Neural crest cell (in vitro differentiated cells): ENCODE measurements at regions not wholly inside any gene's neighbourhood (a gene's known extent, or its start where the extent isn't known, plus 50 kb on each side); places are given as distances from the start of the nearest gene placed in this dataset.

Experiments
- DNase-seq: peaks from one replicate; pipeline ENCODE4 v3.0.0; 2021; ENCODE audit warnings: low read depth, mixed read lengths, low spot score
- H3K27ac Mint-ChIP-seq: one replicate; pipeline ENCODE4 v1.8.0; 2021; ENCODE audit warnings: mild to moderate bottlenecking, mixed read lengths; ENCODE audit not compliant: unreplicated experiment
- H3K27me3 Mint-ChIP-seq: 2 replicates; pipeline ENCODE4 v1.8.0; 2021; ENCODE audit warnings: low read depth, mild to moderate bottlenecking, mixed read lengths
- H3K36me3 Mint-ChIP-seq: 2 replicates; pipeline ENCODE4 v1.8.0; 2021; ENCODE audit warnings: low read depth, mild to moderate bottlenecking, mixed read lengths
- H3K4me1 Mint-ChIP-seq: 2 replicates; pipeline ENCODE4 v1.8.0; 2021; ENCODE audit warnings: mixed read lengths
- H3K4me3 Mint-ChIP-seq: one replicate; pipeline ENCODE4 v1.8.0; 2021; ENCODE audit warnings: mild to moderate bottlenecking, mixed read lengths
- H3K9me3 Mint-ChIP-seq: 2 replicates; pipeline ENCODE4 v1.8.0; 2021; ENCODE audit warnings: mixed read lengths
- TF ChIP-seq, protein P1 (sequence below): fragments of 200-600 bp; sonication (generic); conservative IDR thresholded peaks from 2 replicates; pipeline ENCODE4 v1.5.0; 2021; ENCODE audit warnings: antibody characterized with exemption, mild to moderate bottlenecking

DNA sequence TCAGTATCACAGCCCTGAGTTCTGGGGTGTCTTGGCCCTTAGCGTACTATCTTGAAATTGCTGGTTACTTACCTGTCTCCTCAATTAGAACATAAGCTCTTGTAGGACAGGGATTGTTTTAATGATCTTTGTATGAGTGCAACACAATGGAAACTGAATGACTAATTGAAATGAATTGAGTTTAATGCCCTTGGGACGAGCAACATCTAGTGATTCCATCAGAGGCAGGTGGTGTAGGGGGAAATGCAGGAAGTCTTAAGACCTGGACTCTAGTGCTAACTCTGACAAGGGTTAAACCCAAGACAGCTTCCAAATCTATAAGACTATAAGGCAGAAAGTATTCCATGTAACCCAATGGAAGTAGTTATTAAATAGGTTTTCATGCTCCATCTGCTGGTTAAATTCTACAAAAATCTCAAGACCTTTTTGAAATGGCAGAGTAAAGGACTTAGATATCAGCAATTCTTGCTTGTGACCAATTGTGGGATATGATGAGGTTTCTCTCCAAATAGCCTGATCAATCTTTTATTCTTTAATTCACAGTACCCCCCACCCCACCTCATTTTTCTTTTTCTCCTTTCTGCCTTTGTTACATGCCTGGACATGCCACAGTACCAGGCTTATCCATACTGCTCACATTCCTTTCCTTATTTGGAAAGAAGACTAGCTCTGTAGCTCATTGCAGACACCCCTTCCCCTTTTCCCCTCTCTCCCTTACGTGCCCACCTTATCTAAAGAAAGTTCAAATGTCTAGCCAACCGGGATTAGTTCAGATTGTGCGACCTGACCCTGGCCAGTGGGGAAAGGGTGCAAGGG is 340.8 kb downstream of the PAPSS1 start:
- H3K4me3 Mint-ChIP-seq = no peak overlapping the region
- H3K9me3 Mint-ChIP-seq = peaks cover 5% of the 10 kb centered on the region
- H3K36me3 Mint-ChIP-seq = no peaks in the 10 kb centered on the region
- DNase-seq = no peak
- H3K27me3 Mint-ChIP-seq = no peaks in the 10 kb centered on the region
- TF ChIP-seq, protein P1, sequence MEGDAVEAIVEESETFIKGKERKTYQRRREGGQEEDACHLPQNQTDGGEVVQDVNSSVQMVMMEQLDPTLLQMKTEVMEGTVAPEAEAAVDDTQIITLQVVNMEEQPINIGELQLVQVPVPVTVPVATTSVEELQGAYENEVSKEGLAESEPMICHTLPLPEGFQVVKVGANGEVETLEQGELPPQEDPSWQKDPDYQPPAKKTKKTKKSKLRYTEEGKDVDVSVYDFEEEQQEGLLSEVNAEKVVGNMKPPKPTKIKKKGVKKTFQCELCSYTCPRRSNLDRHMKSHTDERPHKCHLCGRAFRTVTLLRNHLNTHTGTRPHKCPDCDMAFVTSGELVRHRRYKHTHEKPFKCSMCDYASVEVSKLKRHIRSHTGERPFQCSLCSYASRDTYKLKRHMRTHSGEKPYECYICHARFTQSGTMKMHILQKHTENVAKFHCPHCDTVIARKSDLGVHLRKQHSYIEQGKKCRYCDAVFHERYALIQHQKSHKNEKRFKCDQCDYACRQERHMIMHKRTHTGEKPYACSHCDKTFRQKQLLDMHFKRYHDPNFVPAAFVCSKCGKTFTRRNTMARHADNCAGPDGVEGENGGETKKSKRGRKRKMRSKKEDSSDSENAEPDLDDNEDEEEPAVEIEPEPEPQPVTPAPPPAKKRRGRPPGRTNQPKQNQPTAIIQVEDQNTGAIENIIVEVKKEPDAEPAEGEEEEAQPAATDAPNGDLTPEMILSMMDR = no peak
- peaks cover 4% of the 10 kb centered on the region for H3K4me1 Mint-ChIP-seq
- H3K27ac Mint-ChIP-seq = peak overlapping the region; percentile 22

- Mint-ChIP-seq H3K27ac (no peak overlapping the region), H3K27me3 (no peaks in the 10 kb centered on the region), H3K9me3 (peaks cover 13% of the 10 kb centered on the region), H3K4me3 (no peak overlapping the region), H3K4me1 (peaks cover 4% of the 10 kb centered on the region), H3K36me3 (peaks cover 2% of the 10 kb centered on the region)
- no peak for DNase-seq
- TF ChIP-seq, protein P1 = no peak
Observed at GRCh38 chr4:107376293-107376692, 340.2 kb upstream of the DKK2 start.

- H3K36me3 Mint-ChIP-seq = peaks cover 2% of the 10 kb centered on the region
- no peak for DNase-seq
- TF ChIP-seq, protein P1 = no peak
- peaks cover 6% of the 10 kb centered on the region for H3K4me1 Mint-ChIP-seq
- H3K9me3 Mint-ChIP-seq = peaks cover 3% of the 10 kb centered on the region
- no peak overlapping the region for H3K4me3 Mint-ChIP-seq
- H3K27me3 Mint-ChIP-seq = no peaks in the 10 kb centered on the region
- H3K27ac Mint-ChIP-seq = no peak overlapping the region
Observed at GRCh38 chr4:107366900-107367299, 330.8 kb upstream of the DKK2 start.

DNA sequence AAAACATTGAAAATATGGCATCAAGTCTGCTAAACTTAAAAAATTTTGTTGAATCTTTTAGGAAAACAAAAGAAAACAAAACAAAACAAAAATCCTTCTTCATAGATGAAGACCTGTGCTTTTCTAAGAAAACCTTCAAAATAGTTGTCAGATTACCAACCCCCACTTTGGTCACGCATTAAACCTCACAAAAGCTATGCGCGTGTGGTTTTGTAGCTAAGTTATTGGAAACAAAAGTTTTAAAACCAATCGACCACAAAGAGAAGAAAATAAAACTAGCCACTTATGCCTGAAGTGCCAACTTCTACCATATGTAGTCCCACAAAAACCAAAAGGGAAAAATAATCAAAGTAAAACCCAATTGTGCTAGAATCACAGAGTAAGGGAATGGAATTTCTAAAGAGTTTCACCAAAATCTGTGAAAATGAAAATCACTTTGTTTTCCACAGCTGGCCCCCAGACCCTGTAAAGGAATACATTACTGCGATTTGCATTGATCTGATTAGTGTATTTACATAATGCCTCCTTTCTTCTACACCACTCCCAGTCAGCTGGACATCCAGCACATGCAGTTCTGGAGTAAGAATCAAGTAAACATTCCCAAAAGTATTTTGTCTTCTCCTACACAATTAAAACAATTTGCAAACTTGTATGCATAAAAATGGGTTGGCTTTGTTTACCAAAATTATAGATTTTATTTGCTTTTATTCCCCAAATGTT is 330.1 kb upstream of the DKK2 start:
- no peak overlapping the region for H3K27ac Mint-ChIP-seq
- DNase-seq = no peak
- no peaks in the 10 kb centered on the region for H3K36me3 Mint-ChIP-seq
- no peaks in the 10 kb centered on the region for H3K9me3 Mint-ChIP-seq
- H3K27me3 Mint-ChIP-seq = no peaks in the 10 kb centered on the region
- no peak overlapping the region for H3K4me3 Mint-ChIP-seq
- TF ChIP-seq, protein P1 = no peak
- H3K4me1 Mint-ChIP-seq = peaks cover 6% of the 10 kb centered on the region

DNA sequence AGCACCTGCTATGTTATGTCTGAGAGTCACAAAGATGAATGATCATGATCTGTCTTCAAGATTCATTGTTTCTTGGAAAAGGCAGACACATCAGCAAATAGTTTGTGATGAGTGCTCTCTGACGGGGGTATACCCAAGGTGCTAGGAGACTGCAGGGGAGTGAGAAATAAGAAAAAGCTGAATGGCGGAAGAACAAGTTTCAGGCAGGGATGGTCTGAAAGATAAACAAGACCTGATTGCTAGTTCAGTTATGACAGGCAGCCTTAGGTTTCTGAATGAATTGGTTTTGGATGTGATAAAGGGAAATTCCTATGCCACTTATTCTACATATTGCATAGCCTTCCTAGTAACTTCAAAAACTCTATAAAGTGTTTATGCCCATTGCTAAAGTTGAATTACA is 327.0 kb upstream of the DKK2 start:
- Mint-ChIP-seq H3K27me3 (no peaks in the 10 kb centered on the region), H3K4me3 (no peak overlapping the region), H3K27ac (no peak overlapping the region), H3K4me1 (peaks cover 11% of the 10 kb centered on the region), H3K36me3 (no peaks in the 10 kb centered on the region), H3K9me3 (no peaks in the 10 kb centered on the region)
- TF ChIP-seq, protein P1 = no peak
- DNase-seq = no peak
